ENCODE measurements at regions not wholly inside any gene's neighbourhood (a gene's known extent, or its start where the extent isn't known, plus 50 kb on each side); places are given as distances from the start of the nearest gene placed in this dataset.

DNA sequence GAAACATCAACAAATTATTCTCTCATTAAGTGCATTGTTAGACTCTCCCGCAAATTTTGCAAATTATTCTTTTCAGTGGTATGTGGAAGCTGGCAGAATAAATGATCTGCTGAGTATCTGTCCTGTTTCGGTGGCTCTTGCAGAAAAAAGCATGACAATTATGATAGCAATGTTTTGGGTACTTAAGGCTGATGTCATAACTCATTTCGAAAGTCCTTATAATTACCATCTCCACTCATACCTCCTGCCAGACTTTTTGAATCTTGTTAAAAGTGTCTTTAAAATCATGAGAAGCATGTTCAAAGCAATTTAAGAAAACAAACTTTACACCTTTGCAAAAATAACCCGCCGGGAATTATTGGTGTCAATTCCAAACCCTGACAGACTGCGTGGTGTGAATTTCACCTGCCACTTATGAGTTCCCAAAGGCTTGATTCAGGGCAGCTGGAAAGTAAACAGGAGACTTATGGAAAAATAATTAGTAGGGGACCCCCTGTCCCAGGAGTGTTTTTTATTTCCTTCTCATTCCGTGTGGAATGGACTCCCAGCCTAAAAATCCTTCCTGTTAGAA lies 87.6 kb upstream of the E2F3 start:
- DNase-seq, result no peak

DNA sequence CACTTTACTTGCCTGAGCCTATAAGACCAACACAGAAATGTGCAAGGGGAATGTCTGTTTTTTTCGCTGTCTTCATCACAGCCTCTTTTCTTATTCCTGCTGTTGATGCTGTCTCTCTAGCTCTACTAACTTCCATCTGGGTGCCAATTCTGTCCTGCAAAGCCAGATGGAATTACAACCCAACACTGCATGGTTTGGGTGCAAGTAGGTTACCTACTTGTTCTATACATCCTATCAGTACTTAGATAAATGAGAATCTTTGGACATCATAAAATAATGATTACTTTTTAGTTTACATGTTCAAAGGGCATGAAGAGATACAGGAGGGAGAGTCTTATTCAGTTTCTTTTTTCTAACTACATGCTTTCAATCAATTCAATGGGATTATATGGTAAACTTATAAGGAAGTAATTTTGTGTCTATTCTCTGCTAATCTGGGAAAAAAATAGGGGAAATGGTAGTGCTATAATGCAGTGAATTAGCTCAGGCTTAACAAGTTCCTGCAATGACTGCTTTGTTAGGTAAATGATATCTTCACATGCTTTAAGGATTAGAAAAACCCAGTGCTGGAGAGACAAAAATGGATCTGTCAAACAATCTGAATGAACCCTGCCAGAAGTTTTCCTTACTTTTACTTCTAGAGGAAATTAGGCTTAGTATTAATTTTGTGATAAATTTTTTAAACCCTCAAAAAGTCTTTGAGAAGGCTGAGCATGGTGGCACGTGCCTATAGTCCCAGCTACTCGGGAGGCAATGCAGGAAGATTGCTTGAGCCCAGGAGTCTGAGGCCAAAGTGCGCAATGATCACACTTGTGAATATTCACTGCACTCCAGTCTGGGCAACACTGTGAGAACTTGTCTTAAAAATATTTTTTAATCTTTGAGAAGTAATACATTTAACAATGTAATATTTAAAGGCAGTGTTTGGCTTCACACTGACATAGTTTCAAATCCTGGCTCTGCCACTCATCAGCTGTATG lies 86.5 kb upstream of the E2F3 start:
- DNase-seq, result no peak

DNA sequence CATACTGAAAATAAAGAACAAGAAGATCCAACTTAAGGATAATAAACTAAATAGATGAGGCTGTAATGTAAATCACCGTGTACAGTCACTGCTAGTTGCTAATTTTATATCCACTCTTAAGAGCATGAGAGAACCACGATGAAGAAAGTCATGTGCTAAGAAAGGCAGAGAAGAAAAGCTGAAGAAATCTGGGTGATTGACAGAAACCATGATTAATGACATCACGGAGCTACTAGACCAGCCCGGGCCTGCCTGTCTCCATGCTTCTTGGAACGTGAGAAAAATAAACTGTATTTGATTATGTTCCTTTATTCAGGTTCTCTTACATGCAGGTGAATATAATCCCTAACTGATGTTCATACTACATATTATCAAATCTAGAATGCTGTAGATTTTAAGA lies 84.2 kb upstream of the E2F3 start:
- no peak for DNase-seq

DNA sequence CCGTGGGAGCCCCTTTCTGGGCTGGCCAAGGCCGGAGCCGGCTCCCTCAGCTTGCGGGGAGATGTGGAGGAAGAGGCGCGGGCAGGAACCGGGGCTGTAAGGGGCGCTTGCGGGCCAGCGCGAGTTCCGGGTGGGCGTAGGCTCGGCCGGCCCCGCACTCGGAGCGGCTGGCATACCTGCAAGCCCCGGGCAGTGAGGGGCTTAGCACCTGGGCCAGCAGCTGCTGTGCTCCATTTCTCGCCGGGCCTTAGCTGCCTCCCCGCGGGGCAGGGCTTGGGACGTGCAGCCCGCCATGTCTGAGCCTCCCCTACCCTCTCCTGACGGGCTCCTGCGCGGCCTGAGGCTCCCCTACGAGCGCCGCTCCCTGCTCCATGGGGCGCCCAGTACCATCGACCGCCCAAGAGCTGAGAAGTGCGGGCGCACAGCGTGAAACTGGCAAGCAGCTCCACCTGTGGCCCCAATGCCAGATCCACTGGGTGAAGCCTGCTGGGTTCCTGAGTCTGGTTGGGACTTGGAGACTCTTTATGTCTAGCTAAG lies 82.8 kb upstream of the E2F3 start:
- no peak for DNase-seq

DNA sequence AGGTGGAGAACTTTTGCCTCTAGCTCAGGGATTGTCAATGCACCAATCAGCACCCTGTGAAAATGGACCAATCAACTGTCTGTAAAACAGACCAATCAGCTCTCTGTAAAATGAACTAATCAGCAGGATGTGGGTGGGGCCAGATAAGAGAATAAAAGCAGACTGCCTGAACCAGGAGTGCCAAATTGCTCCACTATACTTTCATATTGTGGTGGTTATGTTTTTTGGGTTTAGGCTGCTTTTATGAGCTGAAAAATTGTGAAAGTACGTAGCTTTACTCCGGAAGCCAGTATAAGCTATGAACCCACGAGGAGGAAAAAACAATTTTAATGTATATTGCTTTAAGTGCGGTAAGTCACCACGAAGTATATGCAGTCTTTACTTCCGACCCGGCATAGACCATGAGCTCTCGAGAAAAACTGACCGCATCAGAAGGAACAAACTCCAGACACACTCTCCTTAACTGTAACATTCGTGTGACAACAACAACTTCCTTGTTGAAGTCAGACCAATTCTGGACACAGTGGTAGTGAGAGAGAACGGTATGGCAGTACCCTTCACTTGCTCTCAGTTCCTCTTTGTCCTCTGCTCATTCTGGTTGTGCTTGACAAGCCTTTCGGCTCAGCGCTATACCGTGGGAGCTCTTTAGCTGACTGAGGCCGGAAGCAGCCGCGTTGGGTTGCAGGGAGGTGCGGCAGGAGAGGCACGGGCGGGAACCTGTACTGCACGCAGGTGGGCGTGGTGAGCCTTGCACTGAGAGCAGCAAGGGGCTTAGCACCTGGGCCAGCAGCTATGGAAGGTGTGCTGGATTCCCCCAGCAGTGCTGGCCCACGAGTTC lies 81.9 kb upstream of the E2F3 start:
- DNase-seq, result peak; percentile 43 to 53

DNA sequence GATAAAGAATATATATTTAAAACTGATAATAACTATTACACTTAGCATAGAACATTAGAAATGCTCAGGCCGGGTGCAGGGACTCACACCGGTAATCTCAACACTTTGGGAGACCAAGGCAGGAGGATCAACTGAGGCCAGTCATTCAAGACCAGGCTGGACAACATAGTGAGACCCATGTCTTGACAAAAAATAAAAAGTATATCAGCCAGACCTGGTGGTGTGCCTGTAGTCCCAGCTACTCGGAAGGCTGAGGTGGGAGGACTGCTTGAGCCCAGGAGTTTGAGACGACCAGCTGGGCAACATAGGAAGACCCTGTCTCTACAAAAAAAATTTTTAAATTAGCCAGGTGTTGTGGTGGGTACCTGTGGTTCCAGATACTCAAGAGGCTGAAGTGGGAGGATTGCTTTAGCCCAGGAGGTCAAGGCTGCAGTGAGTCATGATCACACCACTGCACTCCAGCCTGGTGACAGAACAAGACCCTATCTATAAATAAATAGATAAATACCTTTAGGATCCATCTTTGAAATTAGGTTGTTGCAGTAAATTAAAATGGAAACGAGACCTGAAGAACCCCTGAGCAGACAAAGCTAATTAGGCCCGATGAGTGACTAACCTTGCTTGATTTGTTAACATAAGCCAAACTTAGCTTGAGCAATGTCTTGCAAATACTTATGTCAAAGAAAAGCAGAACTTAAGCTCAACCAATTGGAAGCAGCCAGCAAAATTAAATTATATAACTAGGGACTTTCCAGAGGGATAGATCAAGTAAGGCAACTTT lies 75.8 kb upstream of the E2F3 start:
- no peak for DNase-seq

DNA sequence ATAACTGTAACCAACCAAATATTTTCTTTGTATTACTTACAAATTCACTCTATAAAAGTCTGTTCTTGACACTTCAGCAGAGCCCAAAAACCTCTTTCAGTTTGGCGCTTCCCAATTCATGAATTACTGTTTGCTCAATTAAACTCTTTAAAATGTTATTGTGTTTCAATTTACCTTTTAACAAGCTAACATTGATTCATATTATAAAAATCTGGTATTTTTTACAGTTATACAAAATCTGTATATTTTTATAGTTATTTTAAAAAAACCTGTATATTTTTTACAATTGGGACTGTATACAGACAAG lies 75.3 kb upstream of the E2F3 start:
- DNase-seq, result no peak

DNA sequence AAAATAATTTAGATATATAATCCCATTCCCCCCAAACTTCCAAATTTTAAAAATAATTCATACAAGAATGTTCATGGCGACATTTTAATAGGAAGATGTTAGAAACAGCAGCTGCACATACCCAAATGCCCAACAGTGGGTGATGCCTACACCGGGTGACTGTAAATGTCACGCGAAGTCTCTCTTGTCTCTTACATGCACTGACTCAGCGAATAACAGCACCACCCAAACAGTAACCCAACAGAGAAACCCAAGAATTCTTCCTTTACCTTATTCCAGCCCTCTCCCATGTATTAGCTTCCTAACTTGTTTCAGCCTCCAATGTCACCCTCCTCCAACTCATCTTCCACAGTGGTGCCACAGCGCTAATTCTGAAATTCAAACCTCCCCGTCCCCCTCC lies 74.5 kb upstream of the E2F3 start:
- no peak for DNase-seq

DNA sequence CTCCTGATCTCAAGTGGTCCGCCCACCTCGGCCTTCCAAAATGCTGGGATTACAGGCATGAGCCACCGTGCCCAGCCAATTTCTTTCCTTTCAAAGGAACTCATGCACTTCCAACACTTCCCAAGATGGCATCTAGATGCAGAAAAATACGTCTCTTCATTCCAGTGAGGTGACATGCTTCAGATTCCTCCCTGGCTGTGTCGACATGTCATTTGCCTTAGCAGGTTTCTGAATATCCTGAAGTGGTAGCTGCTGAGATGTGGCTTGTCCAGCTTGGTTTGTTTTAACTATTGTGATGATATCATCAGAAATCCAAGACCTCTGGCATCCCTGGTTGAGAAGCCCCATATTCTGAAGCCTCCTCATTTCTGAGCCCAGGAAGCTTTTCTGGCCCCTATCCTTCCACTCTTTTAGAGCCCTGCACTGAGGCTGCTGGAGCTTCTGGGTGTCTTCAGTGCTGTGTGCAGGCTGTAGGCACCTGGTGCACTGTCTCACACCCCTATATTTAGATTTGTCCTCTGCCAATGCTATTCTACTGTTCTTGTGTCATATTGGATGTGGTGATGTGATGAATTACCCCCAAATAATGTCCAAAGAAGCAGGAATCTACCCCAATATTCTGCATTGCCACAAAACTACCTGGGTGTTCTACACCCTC lies 73.3 kb upstream of the E2F3 start:
- DNase-seq, result no peak

DNA sequence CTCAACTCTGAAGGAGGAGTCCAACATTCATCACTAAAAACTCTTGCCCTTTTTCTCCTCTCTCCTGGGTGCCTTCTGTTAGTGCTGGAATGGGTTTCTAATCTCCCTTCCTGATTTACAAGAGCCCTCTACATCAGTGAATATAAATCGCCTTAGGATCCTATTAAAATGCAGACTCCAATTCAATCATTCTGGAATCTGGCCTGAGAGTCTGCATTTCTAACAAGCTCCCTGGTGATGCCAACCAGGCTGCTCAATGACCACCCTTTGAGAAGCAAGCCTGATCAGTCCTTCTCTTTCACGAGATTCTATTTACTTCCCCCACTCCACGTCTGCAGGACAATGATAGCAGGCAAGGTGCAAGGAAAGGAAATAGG lies 72.8 kb upstream of the E2F3 start:
- DNase-seq, result no peak

DNA sequence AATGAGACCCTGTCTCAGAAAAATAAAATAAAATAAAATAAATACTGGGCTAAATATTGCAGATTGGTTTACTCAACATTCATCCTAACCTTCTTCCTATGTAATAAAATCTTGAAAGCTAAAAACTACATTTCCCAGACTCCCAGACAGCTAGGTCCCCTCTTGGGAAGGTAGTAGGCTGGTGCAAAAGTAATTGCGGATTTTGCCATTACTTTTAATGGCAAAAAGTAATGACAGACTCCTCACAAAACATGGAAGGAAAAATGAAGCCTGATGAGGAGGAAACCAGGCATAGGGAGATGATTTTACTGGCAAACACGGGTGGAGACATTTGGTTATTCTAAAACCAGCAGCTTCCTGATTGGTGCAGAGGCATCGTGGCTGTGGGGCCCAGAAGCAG lies 70.6 kb upstream of the E2F3 start:
- DNase-seq, result no peak

DNA sequence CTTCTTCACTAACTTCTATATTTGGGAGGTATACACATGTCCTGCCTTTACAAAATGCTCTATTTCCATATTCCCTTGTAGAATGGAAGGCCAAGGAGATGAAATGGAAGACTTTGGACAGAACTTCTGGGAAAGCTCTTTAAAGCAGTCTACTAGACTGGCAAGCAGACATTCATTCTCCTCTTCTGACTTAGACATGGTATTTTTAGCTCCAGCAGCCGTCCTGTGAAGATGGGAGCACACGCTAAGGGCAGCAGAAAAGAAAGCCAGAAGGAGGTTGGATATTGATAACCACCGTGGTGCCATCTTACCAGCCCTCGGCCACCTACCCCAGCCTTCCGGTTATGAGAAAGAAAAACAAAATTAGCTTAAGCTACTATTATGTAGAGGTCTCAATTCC lies 70.1 kb upstream of the E2F3 start:
- DNase-seq, result no peak

DNA sequence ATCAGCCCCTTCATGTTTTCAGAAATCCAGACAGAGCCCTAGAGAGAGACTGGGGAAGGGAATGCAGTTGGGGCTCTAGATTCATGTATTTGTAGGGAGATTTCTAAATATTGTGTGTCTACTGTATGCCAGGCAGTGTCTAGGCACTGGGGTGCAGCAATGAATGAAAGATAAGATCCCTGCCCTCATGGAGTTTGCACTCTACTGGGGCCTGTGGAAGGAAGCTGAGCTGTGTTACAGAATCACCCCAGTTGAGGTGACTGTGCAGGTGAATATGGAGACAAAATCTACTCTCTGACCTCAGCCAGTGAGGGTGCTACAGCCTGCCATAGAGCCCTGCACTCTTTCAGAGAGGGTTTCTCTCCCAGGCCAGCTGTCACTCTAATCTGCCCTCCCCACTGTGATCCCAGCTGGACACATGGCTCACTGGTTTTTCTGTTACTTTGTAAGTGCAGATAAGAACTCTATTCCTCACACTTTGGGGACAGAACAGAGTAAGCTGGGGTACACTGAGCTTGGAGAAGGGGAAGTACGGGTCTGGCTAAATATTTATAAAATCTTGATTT lies 69.2 kb upstream of the E2F3 start:
- no peak for DNase-seq

DNA sequence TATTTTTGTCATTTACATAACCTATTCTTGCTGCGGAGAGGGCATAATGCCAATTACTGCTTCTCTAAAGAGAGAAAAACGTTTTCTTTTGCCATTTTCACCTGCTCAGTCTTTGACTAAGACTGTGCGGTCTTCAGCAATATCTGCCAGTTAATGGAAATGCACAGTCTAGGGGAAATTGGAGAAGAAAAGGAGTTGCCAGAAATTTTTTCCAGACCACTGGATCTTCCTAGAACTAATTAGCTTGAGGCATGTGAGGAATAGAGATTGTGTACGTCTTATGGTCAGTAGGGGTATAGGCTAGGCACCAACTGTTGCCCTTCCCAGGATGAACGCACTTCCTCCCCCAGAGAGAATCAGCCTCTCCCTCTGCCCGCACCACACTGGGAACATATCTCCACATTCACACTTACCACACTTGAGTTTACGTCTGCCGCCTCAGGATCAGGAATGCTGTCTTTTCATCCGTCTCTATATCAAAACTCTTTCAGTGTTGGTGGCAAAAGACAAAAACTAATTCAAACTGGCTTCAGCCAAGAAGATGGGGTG lies 67.9 kb upstream of the E2F3 start:
- no peak for DNase-seq

DNA sequence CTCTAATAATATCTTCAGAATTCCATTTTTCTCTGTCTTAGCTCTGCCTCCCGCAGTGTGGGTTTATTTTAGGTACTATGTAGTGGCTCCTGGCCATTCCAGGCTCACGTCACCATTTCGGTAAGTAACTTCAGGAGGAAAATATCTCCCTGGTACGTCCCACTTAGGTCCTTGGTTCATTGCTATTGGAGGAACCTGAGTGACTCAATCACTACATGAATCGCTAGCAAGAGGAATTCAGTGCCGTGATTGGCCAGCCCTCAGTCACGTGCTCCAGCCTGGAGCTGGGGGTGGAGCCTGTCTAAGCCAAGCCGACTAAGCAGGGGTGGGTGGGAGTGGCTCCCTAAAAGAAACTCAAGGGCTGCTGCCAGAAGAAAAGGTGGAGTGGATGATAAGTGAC lies 67.3 kb upstream of the E2F3 start:
- no peak for DNase-seq

DNA sequence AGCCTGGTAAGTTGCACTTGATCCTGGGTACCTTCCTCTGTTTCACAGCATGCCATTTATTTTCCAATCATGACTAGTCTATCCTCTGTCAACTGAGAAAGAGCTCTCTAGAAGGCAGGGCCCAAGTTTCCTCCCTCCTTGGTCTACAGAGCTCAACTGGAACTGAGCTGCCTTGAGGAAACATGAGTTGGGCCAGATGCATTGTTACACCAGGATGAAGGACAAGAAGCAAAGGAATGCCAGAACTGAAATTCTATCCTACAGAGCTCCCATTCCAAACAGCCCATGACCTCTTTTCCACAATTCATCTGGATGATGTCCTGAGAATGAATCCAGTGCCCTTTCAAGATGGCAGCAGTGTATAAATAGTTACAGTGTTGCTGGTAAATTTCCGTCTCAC lies 66.7 kb upstream of the E2F3 start:
- DNase-seq, result no peak

DNA sequence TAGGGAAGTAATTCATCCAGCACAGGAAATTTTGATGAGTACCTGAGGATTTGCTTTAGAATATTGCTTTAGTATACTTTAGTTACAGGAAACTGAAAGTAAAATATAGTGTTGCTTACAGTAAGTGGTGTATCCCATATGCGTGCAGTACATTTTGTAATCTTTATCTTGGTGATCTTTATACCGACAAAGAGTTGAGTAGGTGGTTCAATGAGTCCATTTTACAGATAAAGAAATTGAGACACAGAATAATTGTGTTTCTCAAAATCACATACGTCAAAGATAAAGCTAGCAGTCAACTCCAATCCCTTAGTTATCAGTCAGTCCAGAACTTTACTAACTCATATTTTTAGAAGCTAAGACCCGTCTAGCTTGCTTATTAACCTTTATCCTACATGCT lies 65.8 kb upstream of the E2F3 start:
- no peak for DNase-seq

DNA sequence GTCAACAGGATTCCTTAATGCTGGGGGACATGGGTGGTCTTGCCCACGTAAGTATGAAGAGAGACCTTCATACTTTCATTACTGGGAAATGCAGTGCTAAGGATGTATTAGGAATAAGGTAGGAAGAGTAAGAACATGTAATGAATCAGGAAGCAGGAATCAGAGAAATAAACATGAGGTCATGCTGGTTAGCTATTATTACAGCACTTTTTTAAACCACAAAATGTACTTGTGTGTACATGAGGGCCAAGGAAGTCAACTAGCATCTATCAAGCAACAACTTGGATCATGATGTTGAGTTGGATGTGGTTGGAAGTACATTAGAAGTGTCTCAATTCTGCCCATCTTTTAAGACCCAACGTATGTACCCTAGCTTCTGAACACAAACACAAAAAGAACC lies 63.5 kb upstream of the E2F3 start:
- DNase-seq, result no peak

DNA sequence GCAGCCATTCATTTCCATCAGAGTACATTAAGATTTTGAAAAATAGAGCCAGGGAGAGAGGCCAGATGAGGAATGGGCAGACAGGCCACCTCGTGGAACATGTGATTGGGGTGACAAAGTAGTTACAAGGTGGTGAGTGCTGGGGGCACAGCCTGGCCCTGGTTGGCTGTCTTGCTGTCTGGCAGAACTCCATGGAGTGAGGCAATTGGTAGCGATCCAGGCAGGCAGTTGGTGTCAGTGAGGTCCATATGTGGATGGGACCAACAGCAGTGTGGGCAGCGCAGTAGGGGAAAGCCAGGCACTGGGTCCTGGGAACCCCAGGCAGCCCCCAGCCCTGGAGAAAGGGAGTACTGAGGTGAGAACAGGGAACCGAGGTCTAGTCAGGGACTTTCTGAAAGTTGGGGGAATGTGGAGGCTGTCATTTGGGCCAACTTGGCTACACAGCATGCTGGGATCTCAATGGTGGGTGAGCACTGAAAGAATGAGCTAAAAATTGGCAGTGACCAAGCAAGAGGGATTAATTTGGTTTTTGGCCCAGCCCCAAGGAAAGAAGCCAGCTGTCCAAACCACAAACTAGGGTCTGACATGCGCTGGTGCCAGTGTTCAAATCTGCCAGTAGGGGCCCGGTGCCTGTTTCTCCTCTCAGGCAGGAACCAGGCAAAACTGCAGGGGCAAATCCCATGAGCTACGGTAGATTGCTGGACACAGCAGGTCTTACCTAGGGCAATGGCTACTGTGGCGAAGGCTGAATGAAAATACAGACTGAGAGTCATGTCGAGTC lies 61.4 kb upstream of the E2F3 start:
- DNase-seq, result no peak

DNA sequence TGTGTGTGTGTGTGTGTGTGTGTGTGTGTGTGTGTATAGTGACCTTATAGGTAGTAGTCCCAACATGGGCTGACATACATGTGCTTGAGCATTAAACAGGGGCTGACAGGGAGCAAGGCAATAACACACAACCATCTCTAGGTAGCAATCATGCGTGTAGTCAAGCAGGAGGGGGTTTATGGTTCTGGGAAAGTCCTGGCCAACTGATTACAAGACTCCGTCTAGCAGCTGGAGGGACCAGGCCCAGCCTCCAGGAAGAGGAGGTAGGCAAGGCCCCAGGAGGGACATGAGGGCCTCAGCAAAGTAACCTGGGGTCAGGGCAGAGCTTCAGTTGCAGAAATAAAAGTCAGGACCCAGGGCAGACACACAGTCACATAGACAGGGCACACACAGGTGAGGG lies 60.6 kb upstream of the E2F3 start:
- no peak for DNase-seq

DNA sequence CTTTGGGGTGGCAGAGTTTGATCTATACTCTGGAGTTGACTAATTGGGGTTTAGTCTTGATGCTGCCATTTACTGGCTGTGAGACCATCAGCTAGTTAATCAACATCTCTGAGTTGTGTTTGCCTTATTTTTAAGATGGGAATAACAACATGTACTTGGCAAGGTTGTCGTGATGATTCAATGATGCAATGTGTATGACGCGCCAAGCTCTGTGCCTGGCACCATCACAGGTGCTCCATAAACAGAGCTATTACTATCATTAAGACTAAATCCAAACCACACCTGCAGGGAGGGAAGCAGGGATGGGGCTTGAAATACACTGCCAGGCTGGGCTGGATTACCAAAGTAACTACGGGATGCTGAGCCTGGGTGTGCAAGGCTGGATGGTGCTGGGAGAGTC lies 60.1 kb upstream of the E2F3 start:
- no peak for DNase-seq

All from stimulated activated CD4-positive, alpha-beta T cell treated with anti-CD3 and anti-CD28 coated beads, Interleukin-2, amount 100 ng/mL, for 48 hours (primary cell).